GM13976 (cell line): ENCODE measurements at regions not wholly inside any gene's neighbourhood (a gene's known extent, or its start where the extent isn't known, plus 50 kb on each side); places are given as distances from the start of the nearest gene placed in this dataset.
"Not testable (repeated sequence)": the region's sequence is repeated elsewhere in the genome, so short reads cannot be mapped to it uniquely, and the experiment has no call there.

ENCODE experiments used
- DNase-seq: peaks from one replicate; pipeline ENCODE4 v3.0.0; 2012; ENCODE audit warnings: low spot score
- CTCF ChIP-seq: IDR thresholded peaks from 2 replicates; pipeline ENCODE4 v1.5.1; 2012; ENCODE audit warnings: borderline replicate concordance, mild to moderate bottlenecking; ENCODE audit not compliant: insufficient read depth; ENCODE audit errors: extremely low read depth, missing control alignments, control extremely low read depth
- in situ Hi-C: fragments of 300-500 bp; cut with MboI; formaldehyde crosslinking; loops from one replicate; pipeline ENCODE4 v1.12.0; 2022; ENCODE audit warnings: low sequenced_read_pairs, mixed read lengths, inconsistent platforms; ENCODE audit not compliant: unreplicated experiment

- no peak for DNase-seq
- TF ChIP-seq CTCF, result no peak
- in situ Hi-C loops, result no loop called here
Observed at GRCh38 chr18:71326826-71327225, 1038.0 kb downstream of the SOCS6 start.

- no peak for DNase-seq
- TF ChIP-seq CTCF, result no peak
- in situ Hi-C loops, result no loop called here
Observed at GRCh38 chr18:71324356-71324755, 1035.5 kb downstream of the SOCS6 start.

GRCh38 chr18:71322201-71322600, 1033.4 kb downstream of the SOCS6 start:
- in situ Hi-C loops, result no loop called here

DNA sequence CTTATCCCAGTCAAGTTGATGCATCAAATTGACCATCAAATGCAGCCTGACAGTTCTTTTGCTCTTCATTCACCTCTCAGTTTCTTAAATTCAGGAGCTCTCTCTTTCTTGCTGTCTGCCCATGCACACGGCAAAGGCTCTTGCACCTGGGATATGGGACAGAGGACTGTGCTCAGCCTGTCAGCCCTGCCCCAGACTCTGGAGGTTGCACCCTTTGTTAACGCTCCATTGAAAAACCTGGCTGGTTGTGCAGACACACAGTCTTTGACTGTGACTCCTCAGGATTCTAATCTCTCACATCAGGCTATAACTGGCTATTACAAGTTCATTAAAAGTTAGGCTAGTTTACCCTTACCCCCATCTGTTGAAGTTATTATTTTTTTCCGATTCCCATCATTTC, 1032.5 kb downstream of the SOCS6 start:
- in situ Hi-C loops, result no loop called here
- DNase-seq, result no peak
- no peak for TF ChIP-seq CTCF

More at GRCh38 chr18:71322201-71322600, 1033.4 kb downstream of the SOCS6 start:
- no peak for TF ChIP-seq CTCF
- DNase-seq, result no peak

- TF ChIP-seq CTCF, result no peak
- no peak for DNase-seq
- in situ Hi-C loops, result no loop called here
Observed at GRCh38 chr18:71304856-71305255, 1016.0 kb downstream of the SOCS6 start.

DNA sequence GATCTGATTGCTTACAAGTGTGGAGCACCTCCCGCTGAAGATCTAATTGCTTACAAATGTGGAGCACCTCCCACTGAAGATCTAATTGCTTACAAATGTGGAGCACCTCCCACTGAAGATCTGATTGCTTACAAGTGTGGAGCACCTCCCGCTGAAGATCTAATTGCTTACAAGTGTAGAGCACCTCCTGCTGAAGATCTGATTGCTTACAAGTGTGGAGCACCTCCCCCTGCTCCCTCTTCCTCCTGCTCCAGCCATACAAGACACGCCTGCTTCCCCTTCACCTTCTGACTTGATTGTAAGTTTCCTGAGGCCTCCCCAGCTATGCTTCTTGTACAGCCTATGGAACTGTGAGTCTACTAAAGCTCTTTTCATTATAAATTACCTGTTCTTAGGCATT, 1014.9 kb downstream of the SOCS6 start:
- in situ Hi-C loops, DNase-seq: not testable (repeated sequence)

DNA sequence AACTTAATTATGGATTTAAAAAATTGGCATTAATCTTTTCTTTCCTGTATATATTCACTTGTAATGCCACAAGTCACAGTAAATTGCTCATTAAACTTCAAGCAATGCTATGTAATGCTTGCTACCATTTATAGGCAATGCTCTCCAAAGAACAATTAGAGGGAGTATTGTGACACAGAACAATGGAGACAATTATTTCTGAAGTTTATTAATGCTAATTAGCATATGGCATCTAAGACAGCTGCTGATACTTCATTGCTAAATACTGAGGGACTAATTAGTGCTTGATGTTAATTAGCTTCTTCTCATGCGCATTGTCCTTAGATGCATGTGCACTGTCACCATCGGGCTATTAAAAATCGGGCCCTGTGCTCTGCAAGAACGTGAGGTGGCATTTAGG, 1012.8 kb downstream of the SOCS6 start:
- no peak for DNase-seq
- TF ChIP-seq CTCF, result no peak
- in situ Hi-C loops, result no loop called here

- DNase-seq, in situ Hi-C loops: not testable (repeated sequence)
Observed at GRCh38 chr18:71294201-71294600, 1005.4 kb downstream of the SOCS6 start.
